GM10248 (cell line): ENCODE measurements at regions not wholly inside any gene's neighbourhood (a gene's known extent, or its start where the extent isn't known, plus 50 kb on each side); places are given as distances from the start of the nearest gene placed in this dataset.

ENCODE experiments used
- CTCF ChIA-PET: fragments of 300-600 bp; sonication (Branson Sonifier 250); formaldehyde crosslinking; extraction: SDS; loops from one replicate; lab custom pipeline; 2021; ENCODE audit warnings: antibody characterized with exemption; lab: Yijun Ruan, JAX
- POLR2A ChIA-PET: fragments of 350-650 bp; sonication (Branson Sonifier 250); formaldehyde crosslinking; extraction: SDS; loops from one replicate; lab custom pipeline; 2020; ENCODE audit warnings: antibody characterized with exemption; lab: Yijun Ruan, JAX
- DNase-seq: peaks from one replicate; pipeline ENCODE4 v3.0.0; 2012; ENCODE audit errors: extremely low spot score
- TF ChIP-seq, protein P1 (sequence below): IDR thresholded peaks from 2 replicates; pipeline ENCODE4 v1.5.1; 2012; ENCODE audit warnings: mild to moderate bottlenecking, low read depth; ENCODE audit errors: extremely low read depth, missing control alignments, control extremely low read depth

DNA sequence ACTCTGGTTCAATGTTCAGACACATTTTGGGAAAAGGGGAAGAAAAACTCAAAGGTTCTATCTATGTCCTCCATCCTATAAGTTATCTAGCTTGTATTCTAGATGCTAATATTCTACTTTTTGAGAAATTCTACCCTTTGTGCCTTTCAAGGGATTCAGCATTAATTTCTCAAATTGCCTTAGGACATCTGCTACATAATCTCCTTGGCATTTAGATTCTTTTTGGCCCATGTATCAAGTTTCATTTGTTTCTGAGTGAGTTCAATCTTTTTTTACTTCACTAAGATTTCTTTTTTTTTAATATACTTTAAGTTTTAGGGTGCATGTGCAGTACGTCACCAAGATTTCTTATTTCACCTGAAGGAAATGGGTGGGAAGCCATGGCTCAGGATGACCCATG lies 232.7 kb upstream of the TENT5A start:
- no peak for DNase-seq
- ChIA-PET CTCF (interaction anchor here (1.9 kb wide), 1 partner anchor 11 kb away, joined by 6 read pairs; no protein-coding TSS in a partner anchor), POLR2A (no interaction called here)
- TF ChIP-seq, protein P1, sequence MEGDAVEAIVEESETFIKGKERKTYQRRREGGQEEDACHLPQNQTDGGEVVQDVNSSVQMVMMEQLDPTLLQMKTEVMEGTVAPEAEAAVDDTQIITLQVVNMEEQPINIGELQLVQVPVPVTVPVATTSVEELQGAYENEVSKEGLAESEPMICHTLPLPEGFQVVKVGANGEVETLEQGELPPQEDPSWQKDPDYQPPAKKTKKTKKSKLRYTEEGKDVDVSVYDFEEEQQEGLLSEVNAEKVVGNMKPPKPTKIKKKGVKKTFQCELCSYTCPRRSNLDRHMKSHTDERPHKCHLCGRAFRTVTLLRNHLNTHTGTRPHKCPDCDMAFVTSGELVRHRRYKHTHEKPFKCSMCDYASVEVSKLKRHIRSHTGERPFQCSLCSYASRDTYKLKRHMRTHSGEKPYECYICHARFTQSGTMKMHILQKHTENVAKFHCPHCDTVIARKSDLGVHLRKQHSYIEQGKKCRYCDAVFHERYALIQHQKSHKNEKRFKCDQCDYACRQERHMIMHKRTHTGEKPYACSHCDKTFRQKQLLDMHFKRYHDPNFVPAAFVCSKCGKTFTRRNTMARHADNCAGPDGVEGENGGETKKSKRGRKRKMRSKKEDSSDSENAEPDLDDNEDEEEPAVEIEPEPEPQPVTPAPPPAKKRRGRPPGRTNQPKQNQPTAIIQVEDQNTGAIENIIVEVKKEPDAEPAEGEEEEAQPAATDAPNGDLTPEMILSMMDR: no peak

DNA sequence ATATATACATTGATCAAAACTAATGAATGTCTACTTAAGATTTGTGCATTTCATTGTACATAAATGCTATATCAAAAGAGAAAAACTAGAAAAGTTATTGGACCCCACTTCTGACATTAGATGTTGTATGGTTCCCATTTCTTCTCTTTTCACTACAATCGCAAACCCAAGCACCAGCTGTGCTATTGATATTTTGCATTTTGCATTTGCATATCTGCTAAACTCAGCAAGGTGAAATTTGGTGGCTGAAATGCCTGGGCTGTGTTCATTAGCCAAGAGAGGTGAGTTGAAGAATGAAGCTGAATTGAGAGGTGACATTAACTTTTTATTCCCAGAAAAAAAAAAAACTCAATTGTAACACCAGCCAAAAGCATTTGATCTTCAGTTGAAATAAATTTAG lies 232.1 kb upstream of the TENT5A start:
- TF ChIP-seq, protein P1: no peak
- no peak for DNase-seq
- ChIA-PET POLR2A (no interaction called here), CTCF (interaction anchor here (1.9 kb wide), 1 partner anchor 11 kb away, joined by 6 read pairs; no protein-coding TSS in a partner anchor)

DNA sequence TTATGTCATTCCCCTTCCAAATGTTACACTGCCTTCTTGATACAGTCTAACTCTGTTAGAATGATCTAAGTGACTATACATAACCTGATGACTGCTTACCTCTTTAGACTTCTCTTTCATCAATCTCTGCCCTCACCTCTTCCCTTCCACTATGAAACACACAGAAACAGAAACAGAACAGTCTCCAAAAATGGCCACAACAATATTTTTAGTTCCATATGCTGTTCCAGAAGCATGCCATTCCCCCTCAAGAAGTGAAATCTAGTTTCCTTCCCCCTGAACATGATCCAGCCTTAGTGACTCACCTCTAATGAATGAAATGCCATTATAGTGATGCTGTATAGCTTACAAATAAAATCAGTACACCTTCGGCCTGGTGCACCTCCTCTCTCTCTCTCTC lies 229.3 kb upstream of the TENT5A start:
- DNase-seq: no peak
- TF ChIP-seq, protein P1: no peak
- ChIA-PET CTCF (interaction anchor here (1.1 to 1.5 kb wide), 2 partner anchors 24 to 55 kb away, joined by 3 read pairs; no protein-coding TSS in a partner anchor), POLR2A (no interaction called here)

DNA sequence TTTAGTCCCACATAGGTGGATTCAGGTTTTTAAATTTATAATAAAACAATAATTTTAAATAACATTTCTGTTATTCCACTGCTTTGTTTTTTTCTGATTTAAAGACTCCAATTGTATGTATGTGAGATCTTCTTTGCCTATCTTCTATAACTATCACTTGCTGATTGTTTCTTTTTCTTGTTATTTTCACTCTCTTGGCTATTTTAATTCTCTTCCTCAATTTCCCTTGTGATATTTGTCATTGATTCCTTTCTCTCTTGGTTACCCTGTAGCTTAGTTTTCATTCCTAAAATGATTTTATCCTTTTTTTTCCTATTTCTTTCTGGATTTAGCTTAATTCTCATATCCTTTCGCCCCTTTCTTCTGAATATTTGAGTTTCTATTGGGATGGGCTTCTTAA lies 227.3 kb upstream of the TENT5A start:
- no peak for DNase-seq
- ChIA-PET POLR2A (no interaction called here), CTCF (no interaction called here)
- TF ChIP-seq, protein P1: no peak

DNA sequence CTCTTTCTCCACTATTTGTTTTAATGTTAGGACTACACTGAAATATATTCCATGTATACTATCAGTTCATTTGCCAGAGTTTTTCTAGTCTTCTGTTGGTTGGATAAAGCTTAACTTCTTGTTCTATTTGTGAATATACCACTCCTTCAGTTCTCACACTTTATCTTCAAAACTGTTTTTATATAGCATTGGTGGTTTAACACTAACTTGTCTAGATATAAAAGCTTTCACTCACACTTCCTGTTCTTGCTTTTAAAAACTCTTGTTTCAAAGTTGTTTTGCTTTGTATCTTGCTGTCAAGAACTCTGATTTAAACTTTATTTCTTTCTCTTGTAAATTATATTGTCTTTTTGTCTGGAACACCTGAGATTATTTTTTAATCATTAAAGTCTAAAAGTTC lies 226.8 kb upstream of the TENT5A start:
- TF ChIP-seq, protein P1: no peak
- POLR2A ChIA-PET: no interaction called here
- no peak for DNase-seq
- CTCF ChIA-PET: no interaction called here

DNA sequence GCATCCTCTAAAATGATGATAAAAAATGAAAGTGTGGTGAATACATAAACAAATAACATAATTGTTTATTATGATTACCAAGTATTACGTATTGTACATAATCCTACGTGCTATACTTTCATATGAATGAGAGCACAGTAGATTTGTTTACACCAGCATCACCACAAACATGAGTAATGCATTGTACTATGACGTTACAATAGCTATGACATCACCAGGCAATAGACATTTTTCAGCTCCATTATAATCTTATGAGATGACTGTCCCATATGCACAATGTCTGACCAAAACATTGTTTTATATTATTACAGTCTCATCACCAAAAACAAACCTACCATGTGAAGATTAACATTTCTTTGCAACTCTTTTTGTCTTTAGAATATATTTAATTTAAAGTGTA lies 225.7 kb upstream of the TENT5A start:
- POLR2A ChIA-PET: no interaction called here
- CTCF ChIA-PET: no interaction called here

More for the DNA sequence above, 225.7 kb upstream of the TENT5A start:
- TF ChIP-seq, protein P1: no peak
- no peak for DNase-seq
